Frontal cortex (tissue), 3 donors: ENCODE measurements at regions not wholly inside any gene's neighbourhood (a gene's known extent, or its start where the extent isn't known, plus 50 kb on each side); places are given as distances from the start of the nearest gene placed in this dataset.

Source experiments
- DNase-seq, 2 donors: peaks; one replicate each; pipeline ENCODE4 v3.0.0; 2012; ENCODE audit warnings: low spot score in 2 of 2
- FAIRE-seq: peaks from 2 replicates; lab custom pipeline; 2012; peaks lifted over from hg19 to GRCh38; lab: Jason Lieb, UNC
- donor health status: control.
- donor health status: control.
- donor health status: control.

- no peak for FAIRE-seq
- DNase-seq, result no peak
Measured at GRCh38 chr14:55877942-55878341, 240.3 kb upstream of the PELI2 start.

GRCh38 chr14:55881577-55882241, 236.5 kb upstream of the PELI2 start:
- DNase-seq (no peak), FAIRE-seq (no peak)

DNA sequence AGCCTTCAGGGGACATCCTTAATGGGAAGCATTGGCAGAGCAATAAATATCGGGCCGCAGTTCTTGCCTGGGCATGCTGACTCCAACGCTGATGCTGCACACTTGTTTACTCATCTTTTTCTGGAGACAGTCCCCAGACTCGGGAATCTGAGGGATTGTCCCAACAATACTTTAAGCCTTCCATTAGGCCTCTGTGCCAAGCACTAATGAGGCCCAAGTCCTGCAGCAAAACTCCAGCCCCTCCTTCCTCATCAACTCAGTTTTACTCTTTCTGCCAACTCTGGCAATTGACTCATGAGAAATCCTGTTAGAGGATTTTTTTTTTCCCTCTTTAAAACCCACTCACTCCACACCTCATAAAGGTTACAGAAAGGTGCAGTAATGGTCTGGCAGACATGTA, 233.4 kb upstream of the PELI2 start:
- FAIRE-seq (no peak), DNase-seq (no peak)

- DNase-seq (no peak), FAIRE-seq (no peak)
Measured at GRCh38 chr14:55889124-55889523, 229.1 kb upstream of the PELI2 start.

DNA sequence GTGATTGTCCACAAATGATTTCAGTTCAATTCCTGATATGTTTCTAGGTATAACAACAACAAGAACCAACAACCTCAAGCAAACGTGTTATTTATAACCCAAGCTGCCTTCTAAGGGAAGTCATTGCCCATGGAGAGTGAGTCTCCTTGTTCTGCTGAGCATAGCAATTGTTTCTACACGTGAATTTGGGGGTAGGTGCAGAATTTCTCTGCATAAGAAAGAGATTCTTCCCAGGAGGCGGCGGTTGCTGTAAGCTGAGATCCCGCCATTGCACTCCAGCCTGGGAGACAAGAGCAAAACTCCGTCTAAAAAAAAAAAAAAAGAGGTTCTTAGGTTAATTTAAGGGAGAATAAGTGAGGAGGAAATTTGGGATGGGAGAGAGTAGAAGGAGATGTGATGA, 226.5 kb upstream of the PELI2 start:
- DNase-seq (no peak), FAIRE-seq (no peak)

- FAIRE-seq, result no peak
- no peak for DNase-seq
Measured at GRCh38 chr14:55892906-55893305, 225.3 kb upstream of the PELI2 start.

DNA sequence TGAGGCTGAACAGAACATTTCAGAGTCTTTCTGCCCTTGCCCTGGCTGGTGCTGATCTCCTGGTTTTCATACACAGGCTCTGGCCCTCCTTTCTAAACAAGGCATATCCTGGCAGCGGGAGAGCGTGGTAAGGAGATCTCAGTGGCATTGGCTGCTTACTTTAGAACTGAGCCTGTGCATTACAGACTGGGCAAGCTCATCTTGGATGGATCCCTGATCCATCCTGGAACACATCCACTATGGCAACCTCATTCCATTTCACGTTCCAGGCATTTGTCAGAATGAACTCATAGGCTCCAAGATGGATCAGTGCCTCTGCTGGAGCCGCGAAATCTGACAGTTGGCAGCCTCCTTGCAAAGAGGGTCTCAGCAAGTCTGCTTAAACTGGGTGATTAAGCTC, 224.5 kb upstream of the PELI2 start:
- DNase-seq, result no peak
- no peak for FAIRE-seq

DNA sequence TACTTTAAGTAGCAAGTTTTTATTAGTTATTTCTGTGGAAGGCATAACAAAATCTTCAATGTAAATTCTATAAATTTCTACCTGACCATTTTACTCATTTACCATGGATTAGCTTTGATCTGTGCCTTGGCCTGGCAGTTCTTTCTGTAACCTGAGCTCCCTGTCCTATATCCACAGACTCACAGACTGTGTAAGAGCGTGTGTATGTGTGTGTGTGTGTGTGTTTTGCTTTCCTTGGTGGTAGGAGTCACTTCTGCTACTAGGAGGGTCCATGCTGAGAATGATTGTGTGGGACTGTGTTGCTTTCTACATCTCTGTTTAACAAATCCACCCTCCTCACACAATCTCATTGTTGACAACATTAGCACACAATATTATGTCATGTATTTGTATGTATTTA, 221.2 kb upstream of the PELI2 start:
- FAIRE-seq, result no peak
- DNase-seq, result no peak

DNA sequence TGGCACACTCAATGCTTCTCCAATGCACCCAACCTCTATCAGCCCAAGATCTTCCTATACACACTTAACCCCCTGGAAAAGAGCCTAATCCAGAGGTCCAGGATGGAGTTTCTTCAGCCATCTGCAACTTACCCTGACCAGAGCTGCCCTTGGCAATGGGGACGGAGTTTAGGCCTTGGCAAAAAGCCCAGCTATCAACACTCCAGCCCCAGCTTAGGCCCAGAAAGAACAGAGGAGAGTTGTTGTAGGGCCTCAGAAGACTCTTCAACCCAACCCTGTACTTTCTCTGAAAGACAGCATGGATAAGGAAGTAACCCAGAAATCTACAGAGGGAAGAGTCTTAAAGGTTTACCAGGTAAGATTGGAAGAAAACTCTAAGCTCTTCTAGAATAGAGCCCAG, 219.3 kb upstream of the PELI2 start:
- no peak for FAIRE-seq

DNA sequence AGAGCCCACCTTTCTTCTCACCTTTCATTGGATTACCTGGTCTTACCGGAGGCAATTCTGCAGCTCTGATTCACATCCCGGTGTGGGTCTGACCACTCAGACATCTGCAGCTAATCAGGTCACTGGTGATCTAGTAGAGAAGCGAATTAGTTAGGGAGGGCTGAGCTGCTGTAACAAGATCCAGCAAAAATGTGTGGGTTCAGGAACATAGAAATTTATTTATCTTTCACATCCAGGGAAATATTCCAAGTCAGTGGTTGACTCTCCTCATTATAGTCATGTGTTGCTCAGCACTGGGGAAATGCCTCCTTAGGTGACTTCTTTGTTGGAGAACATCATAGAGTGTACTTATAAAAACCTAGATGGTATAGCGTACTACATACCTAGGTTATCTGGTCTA, 218.7 kb upstream of the PELI2 start:
- FAIRE-seq, result no peak
- no peak for DNase-seq

More for the DNA sequence above, 219.3 kb upstream of the PELI2 start:
- no peak for DNase-seq

- FAIRE-seq (no peak), DNase-seq (no peak)
Measured at GRCh38 chr14:55900749-55901148, 217.5 kb upstream of the PELI2 start.

DNA sequence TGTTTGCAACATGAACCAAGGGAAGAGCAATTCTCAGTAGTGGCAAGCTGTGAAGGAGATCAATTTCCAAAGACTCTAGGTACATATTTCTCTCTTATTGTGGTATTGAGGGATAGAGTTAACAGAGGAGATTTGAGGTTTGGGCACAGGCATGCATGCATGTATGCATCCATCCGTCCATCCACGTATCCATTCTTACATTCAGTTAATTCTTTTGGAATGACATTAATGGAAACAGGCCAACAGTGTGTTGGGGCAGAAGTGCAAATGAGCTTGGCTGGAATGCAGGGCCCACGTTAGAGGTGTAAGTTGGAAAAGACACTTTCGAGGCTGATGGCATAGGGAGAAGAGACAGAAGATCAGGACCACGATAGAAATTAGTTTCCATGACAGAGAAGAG, 216.9 kb upstream of the PELI2 start:
- FAIRE-seq (no peak), DNase-seq (no peak)

- FAIRE-seq (no peak), DNase-seq (no peak)
Measured at GRCh38 chr14:55902241-55902640, 216.0 kb upstream of the PELI2 start.

GRCh38 chr14:55904086-55904485, 214.1 kb upstream of the PELI2 start:
- DNase-seq (no peak), FAIRE-seq (no peak)

DNA sequence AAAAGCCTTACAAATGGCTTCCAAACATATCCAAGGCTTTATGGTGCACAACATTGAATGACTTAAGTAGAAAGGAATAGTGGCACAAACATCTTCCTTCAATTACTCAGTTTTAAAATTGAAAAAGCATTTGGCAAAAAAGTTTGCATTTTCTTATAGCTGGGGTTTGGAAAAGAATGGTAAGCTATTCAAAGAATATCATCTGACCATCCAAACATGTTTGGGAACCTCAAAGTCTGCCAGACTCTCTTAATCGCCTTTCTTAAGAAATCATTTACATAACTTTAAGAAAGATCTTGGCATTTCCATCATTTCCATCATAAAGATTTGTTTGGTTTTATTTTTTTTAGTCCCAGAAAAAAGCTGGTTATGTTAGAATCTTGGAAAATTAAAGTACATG, 210.1 kb upstream of the PELI2 start:
- DNase-seq (no peak), FAIRE-seq (no peak)

DNA sequence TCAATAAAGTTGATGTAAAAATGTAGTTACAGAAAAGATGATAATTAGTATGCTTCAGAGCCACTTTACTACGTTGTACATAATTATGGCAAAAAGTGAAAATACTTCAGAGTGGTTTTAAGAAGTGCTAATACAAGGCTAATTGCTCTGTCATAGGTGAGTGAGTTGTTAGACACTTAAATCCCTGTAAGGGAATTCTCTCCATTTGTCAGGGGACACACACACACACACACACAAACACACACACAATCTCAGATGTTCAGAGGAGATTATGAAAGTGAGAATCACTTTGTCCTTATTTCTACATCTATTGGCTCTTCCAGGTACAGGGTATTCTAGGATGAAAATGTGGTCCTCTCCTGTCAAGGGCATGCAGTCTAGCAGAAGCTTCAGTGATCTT, 208.3 kb upstream of the PELI2 start:
- FAIRE-seq (no peak), DNase-seq (no peak)

DNA sequence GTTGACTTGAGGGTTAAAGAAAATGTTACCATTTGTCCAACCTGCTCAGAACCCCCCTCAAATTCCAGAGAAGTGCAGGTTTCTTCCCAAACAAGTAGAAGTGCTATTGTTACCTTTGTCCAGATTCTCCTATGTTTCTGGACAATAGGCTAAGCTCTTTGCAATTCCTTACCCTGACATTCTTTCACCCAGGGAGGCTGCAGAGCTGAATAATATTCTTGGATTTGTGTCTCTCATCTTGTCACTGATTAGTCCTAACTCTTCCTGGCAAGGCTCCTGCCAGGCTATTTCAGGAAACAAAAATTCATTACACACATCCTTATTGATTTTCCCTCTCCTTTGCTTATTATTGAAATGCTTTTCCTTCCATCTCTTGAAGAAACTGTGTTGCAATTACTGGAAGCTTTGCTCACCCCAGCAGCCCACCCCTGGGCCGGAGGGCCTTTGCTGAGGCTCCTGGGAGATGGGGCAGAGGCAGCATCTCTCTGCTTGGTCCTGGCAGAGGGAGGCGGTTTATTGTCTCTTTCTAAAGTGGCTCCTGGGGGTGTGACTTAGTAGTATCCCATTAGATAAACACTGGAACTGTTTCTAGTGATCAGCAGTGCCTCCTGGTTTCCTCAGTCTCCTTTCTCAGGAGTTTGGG, 207.5 kb upstream of the PELI2 start:
- DNase-seq (no peak), FAIRE-seq (no peak)

DNA sequence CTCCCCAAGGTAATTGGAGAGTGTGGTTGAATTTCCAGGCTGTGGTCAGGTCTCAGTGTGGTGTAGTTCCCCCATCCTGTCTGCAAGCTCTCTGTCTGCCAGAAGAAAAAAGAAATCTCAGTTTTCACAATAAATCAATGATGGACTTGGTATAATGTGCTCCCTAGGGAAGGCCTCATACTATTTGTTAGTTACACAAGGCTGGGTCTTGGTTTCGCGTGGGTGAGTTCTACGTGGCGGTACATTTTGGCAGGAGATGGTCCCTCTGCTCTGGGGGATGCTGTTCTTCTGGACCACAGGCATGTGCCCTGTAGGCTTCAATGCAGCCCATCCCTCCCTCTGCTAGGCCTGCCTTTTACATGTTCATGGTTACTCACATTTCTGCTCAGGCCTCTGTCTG, 206.4 kb upstream of the PELI2 start:
- no peak for DNase-seq
- FAIRE-seq, result no peak

GRCh38 chr14:55912344-55912743, 205.9 kb upstream of the PELI2 start:
- FAIRE-seq (no peak), DNase-seq (no peak)

GRCh38 chr14:55913324-55914025, 204.7 kb upstream of the PELI2 start:
- no peak for DNase-seq
- FAIRE-seq, result no peak

DNA sequence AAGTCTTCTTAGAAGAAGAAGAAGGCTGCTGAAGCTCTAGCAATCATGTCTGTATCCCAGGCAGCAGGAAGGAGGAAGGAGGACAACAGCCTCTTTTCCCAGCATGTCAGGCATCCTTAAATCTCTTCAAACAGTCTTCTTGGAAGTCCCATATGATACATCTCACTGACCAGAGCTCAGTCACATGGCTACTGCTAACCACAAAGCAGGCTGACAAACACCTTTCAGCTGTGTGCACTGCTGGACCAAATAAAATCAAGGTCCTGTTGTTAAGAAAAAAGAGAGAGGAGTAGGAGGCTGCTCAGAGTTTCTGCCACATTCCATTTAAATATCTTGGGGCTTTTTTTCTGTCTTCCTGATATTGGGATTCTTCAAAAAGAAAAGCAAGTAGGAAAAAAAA, 203.4 kb upstream of the PELI2 start:
- FAIRE-seq, result no peak
- DNase-seq, result no peak
